Fibroblast of villous mesenchyme (primary cell): ENCODE measurements at regions not wholly inside any gene's neighbourhood (a gene's known extent, or its start where the extent isn't known, plus 50 kb on each side); places are given as distances from the start of the nearest gene placed in this dataset.
"Not testable (repeated sequence)": the region's sequence is repeated elsewhere in the genome, so short reads cannot be mapped to it uniquely, and the experiment has no call there.

Experiments used
- DNase-seq: peaks from one replicate; pipeline ENCODE4 v3.0.0-alpha.2; 2010; ENCODE audit warnings: low read depth
- H3K4me3 ChIP-seq: 2 replicates; pipeline ENCODE4 v1.5.1; 2011; ENCODE audit warnings: low read depth, mild to moderate bottlenecking, low read length
- CTCF ChIP-seq: IDR thresholded peaks from 2 replicates; pipeline ENCODE4 v1.5.1; 2012; ENCODE audit warnings: low read depth, mild to moderate bottlenecking, low read length; ENCODE audit not compliant: insufficient read depth

DNA sequence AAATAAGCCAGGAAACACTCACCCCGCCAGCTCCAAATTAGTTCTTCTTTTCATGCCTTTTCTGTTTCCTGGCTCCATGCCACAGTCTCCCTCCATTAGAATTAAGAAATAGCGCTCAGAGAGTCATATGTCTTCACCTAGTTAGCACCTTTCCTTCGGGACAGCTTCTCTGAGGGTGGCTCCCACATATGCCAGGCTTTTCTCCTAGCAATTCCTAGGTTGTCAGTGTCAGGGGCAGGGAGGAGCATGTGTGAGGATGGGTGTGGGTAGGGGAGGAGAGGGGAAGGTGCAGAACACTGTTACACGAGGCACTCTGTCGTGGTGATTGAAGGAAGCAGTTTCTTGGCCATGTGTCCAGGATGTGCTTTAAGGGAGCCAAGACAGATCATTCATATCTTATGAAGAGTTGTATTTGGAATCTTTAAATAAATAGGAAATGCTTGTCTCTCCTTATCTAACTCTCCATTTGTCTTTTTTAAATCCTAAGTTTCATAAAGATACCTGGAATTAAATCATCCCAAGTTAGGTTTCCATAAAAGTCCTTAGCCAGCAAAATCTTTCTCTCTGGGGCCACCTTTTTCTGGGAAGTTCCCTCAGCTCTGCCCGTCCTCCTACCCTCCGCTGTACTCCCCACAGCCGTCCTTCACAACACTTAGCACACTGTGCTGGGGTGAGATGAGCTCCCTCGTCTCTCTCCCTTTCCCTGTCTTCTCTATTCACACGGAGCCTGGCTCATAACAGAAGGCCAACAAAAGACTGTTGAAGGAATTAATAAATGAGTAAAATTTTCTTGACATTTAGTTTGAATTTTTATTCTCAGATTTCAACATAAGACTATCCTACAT, 361.0 kb downstream of the CD83 start:
- DNase-seq: no peak
- TF ChIP-seq CTCF: no peak
- no peak overlapping the region for H3K4me3 ChIP-seq

DNA sequence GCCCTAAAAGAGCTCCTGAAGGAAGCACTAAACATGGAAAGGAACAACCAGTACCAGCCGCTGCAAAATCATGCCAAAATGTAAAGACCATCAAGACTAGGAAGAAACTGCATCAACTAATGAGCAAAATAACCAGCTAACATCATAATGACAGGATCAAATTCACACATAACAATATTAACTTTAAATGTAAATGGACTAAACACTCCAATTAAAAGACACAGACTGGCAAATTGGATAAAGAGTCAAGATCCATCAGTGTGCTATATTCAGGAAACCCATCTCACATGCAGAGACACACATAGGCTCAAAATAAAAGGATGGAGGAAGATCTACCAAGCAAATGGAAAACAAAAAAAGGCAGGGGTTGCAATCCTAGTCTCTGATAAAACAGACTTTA, 364.4 kb downstream of the CD83 start:
- DNase-seq, H3K4me3 ChIP-seq: not testable (repeated sequence)

DNA sequence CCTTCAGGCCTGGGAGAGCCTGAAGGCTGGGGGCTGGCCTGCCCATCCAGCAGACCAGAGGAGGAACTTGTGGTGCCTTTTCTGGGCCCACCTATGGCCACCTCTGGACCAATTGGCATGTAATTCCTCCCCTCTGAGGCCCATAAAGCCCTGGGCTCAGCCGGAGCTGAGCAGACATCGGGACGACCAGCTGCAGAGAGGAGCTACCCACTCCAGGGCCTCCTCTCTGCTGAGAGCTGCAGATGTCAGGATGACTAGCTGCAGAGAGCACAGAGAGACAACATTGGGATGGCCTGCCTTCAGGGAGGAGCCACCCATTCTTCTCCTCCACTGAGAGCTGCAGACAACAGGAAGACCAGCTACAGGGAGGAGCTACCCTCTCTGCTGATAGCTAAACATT, 370.1 kb downstream of the CD83 start:
- no peak overlapping the region for H3K4me3 ChIP-seq
- no peak for DNase-seq
- TF ChIP-seq CTCF: no peak

- no peak for TF ChIP-seq CTCF
- no peak overlapping the region for H3K4me3 ChIP-seq
- DNase-seq: no peak
These were observed 370.6 kb downstream of the CD83 start for GRCh38 chr6:14488180-14488579.

DNA sequence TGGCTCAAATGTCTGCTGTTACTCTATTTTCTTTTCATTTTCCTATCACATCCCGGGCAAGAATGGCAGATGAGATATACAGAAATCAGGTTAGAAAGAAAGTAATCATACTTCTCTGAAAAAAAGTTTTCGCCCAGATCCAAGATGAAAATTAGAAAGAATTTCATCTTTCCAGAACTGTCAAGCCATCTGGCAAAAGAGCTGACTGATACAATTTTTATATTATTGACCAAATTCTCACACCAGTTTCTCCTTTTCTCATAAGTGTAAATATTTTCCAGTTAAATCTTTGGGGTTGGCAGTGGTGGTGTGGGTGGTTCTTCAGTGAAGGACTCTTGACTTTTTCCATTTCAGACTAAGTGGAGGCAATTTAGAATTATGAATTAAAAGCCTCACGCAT, 371.9 kb downstream of the CD83 start:
- no peak for TF ChIP-seq CTCF
- no peak for DNase-seq
- H3K4me3 ChIP-seq: no peak overlapping the region

DNA sequence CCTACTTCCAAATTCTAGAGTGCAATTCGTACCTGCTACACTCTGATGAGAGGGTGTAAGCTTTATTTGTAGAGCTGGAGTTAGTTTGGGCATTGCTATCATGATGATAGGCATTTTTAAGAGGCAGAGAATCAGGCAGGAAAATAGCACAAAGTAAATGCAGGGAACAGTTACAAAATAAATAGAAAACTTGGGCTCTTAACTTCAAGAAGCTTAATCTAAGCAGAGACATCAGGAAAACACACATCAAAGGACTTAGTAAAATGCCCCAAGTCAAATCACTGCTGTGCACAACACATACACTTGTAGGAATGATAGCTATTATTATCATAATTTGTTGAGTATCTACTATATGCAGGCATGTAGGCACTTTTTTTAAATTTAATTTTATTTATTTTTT, 381.2 kb downstream of the CD83 start:
- no peak for DNase-seq
- no peak overlapping the region for H3K4me3 ChIP-seq
- TF ChIP-seq CTCF: no peak

DNA sequence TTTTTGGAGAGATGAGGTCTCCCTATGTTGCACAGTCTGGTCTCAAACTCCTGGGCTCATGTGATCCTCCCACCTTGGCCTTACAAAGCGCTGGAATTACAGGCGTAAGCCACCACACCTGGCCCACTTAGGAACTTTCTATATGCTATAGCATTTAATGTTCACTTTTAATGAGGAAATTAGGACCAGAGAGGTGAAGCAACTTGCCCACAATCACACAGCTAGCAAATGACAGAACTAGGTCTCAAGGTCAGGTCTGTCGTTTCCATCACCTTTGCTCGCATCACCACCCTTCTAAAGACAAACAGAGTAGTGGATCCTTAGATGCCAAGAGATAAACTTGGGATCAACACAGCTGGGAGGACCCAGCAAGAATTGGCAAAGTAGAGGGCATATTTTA, 381.7 kb downstream of the CD83 start:
- no peak for DNase-seq
- H3K4me3 ChIP-seq: no peak overlapping the region
- no peak for TF ChIP-seq CTCF
